ENCODE measurements at regions not wholly inside any gene's neighbourhood (a gene's known extent, or its start where the extent isn't known, plus 50 kb on each side); places are given as distances from the start of the nearest gene placed in this dataset.

- Mint-ChIP-seq H3K4me1 (no peaks in the 10 kb centered on the region), H3K27me3 (no peaks in the 10 kb centered on the region), H3K4me3 (no peak overlapping the region), H3K9me3 (ENCODE audit: insufficient read depth) (peaks cover 2% of the 10 kb centered on the region), H3K27ac (no peak overlapping the region)
- Histone ChIP-seq H3K4me3 (ENCODE audit: control extremely low read depth in 1 of 5, extremely low read depth in 1 of 5, insufficient read depth in 1 of 5, low read depth in 2 of 5, low read length in 4 of 5) (no peak overlapping the region), H2AFZ (ENCODE audit: insufficient read depth, low read depth, low read length, poor library complexity, severe bottlenecking) (no peak overlapping the region), H3K4me1 (ENCODE audit: control insufficient read depth in 2 of 2, insufficient read depth in 2 of 2, low read length in 2 of 2) (no peaks in the 10 kb centered on the region), H3K79me2 (ENCODE audit: control insufficient read depth, insufficient read depth, low read length) (no peaks in the 10 kb centered on the region), H3K27ac (ENCODE audit: low read length in 2 of 2) (no peak overlapping the region), H3K36me3 (replicated peaks in 1 of 2; ENCODE audit: control extremely low read depth in 1 of 2, control insufficient read depth in 1 of 2, extremely low read depth in 1 of 2, insufficient read depth in 2 of 2, low read length in 1 of 2) (no peaks in the 10 kb centered on the region), H3K27me3 (replicated peaks in 1 of 4; ENCODE audit: control extremely low read depth in 1 of 4, control insufficient read depth in 3 of 4, insufficient read depth in 4 of 4, low read length in 3 of 4) (no peaks in the 10 kb centered on the region), H4K20me1 (ENCODE audit: control insufficient read depth, insufficient read depth, low read length, poor library complexity, severe bottlenecking) (no peaks in the 10 kb centered on the region), H3K9me3 (ENCODE audit: control extremely low read depth in 1 of 3, control insufficient read depth in 2 of 3, insufficient read depth in 1 of 3, low read length in 2 of 3) (no peaks in the 10 kb centered on the region), H3K9ac (ENCODE audit: low read length) (no peak overlapping the region), H3K4me2 (replicated peaks; ENCODE audit: low read depth, low read length, poor library complexity, severe bottlenecking) (no peak overlapping the region)
- ATAC-seq (ENCODE audit: low read depth) (no peak), DNase-seq (no peak)
- no CpG with 5 or more reads among the region's 2 CpGs for WGBS (ENCODE audit: insufficient coverage)
- intact Hi-C loops (cut with micrococcal nuclease): no loop called here
- no peak for TF ChIP-seq CTCF (IDR thresholded peaks at IDR 0.05)
- ChIA-PET POLR2A (no interaction called here), CTCF (interaction anchor here (0.6 kb wide), 1 partner anchor 953 kb away, joined by 4 read pairs; no protein-coding TSS in a partner anchor)
These were observed 122.2 kb downstream of the DDX3Y start for GRCh38 chrY:13026906-13027305.

GRCh38 chrY:13040232-13040631 is 135.6 kb downstream of the DDX3Y start:
- H3K27me3 Mint-ChIP-seq: no peaks in the 10 kb centered on the region
- CTCF ChIA-PET: no interaction called here
- intact Hi-C loops (cut with micrococcal nuclease): no loop called here
- no peaks in the 10 kb centered on the region for H3K27me3 ChIP-seq (replicated peaks in 1 of 4; ENCODE audit: control extremely low read depth in 1 of 4, control insufficient read depth in 3 of 4, insufficient read depth in 4 of 4, low read length in 3 of 4)
- ATAC-seq (ENCODE audit: low read depth): no peak
- H3K36me3 ChIP-seq (replicated peaks in 1 of 2; ENCODE audit: control extremely low read depth in 1 of 2, control insufficient read depth in 1 of 2, extremely low read depth in 1 of 2, insufficient read depth in 2 of 2, low read length in 1 of 2): no peaks in the 10 kb centered on the region
- H3K9me3 Mint-ChIP-seq (ENCODE audit: insufficient read depth): no peaks in the 10 kb centered on the region
- H3K79me2 ChIP-seq (ENCODE audit: control insufficient read depth, insufficient read depth, low read length): no peaks in the 10 kb centered on the region
- no peak overlapping the region for H3K4me3 Mint-ChIP-seq
- no CpG with 5 or more reads among the region's 2 CpGs for WGBS (ENCODE audit: insufficient coverage)
- H3K27ac Mint-ChIP-seq: no peak overlapping the region
- no peak overlapping the region for H3K4me2 ChIP-seq (replicated peaks; ENCODE audit: low read depth, low read length, poor library complexity, severe bottlenecking)
- no peaks in the 10 kb centered on the region for H3K4me1 Mint-ChIP-seq
- peaks cover 0 to 2% (median 0%) of the 10 kb centered on the region in 3 donors for H3K9me3 ChIP-seq (ENCODE audit: control extremely low read depth in 1 of 3, control insufficient read depth in 2 of 3, insufficient read depth in 1 of 3, low read length in 2 of 3)
- H3K4me3 ChIP-seq (ENCODE audit: control extremely low read depth in 1 of 5, extremely low read depth in 1 of 5, insufficient read depth in 1 of 5, low read depth in 2 of 5, low read length in 4 of 5): no peak overlapping the region
- no peaks in the 10 kb centered on the region for H4K20me1 ChIP-seq (ENCODE audit: control insufficient read depth, insufficient read depth, low read length, poor library complexity, severe bottlenecking)
- no peak overlapping the region for H3K27ac ChIP-seq (ENCODE audit: low read length in 2 of 2)
- DNase-seq: no peak
- POLR2A ChIA-PET: no interaction called here
- TF ChIP-seq EZH2 (IDR thresholded peaks at IDR 0.05; ENCODE audit: borderline replicate concordance, insufficient read depth, low read depth, low read length, poor library complexity, severe bottlenecking) (no peak), CTCF (IDR thresholded peaks at IDR 0.05) (no peak)
- H3K4me1 ChIP-seq (ENCODE audit: control insufficient read depth in 2 of 2, insufficient read depth in 2 of 2, low read length in 2 of 2): no peaks in the 10 kb centered on the region
- H2AFZ ChIP-seq (ENCODE audit: insufficient read depth, low read depth, low read length, poor library complexity, severe bottlenecking): no peak overlapping the region
- no peak overlapping the region for H3K9ac ChIP-seq (ENCODE audit: low read length)
